PFSK-1 (cell line): ENCODE measurements at regions not wholly inside any gene's neighbourhood (a gene's known extent, or its start where the extent isn't known, plus 50 kb on each side); places are given as distances from the start of the nearest gene placed in this dataset.

Source experiments
- FOXP2 ChIP-seq: optimal IDR thresholded peaks from 2 replicates; pipeline ENCODE3; 2011; ENCODE audit warnings: borderline replicate concordance, control low read depth, inconsistent platforms; ENCODE audit not compliant: insufficient read depth; ENCODE audit errors: extremely low read length, extremely low read depth
- POLR2AphosphoS5 ChIP-seq: IDR thresholded peaks from 2 replicates; pipeline ENCODE4 v1.6.1; 2012; ENCODE audit warnings: low read depth, mild to moderate bottlenecking, control low read depth, low read length, moderate library complexity
- REST ChIP-seq, 2 experiments: IDR thresholded peaks; 2 replicates each; pipeline versions ENCODE4 v1.6.1 to v1.8.0; 2011 to 2012; ENCODE audit warnings: low read depth in 2 of 2, low read length in 2 of 2, control low read depth in 1 of 2, inconsistent platforms in 1 of 2, mild to moderate bottlenecking in 1 of 2, moderate library complexity in 1 of 2; ENCODE audit not compliant: insufficient read depth in 1 of 2
- SIN3A ChIP-seq: IDR thresholded peaks from 2 replicates; pipeline ENCODE4 v1.6.1; 2012; ENCODE audit warnings: mild to moderate bottlenecking, low read length, moderate library complexity, borderline replicate concordance; ENCODE audit not compliant: insufficient read depth
- TAF1 ChIP-seq: IDR thresholded peaks from 2 replicates; pipeline ENCODE4 v1.6.1; 2012; ENCODE audit warnings: low read length, control low read depth, borderline replicate concordance; ENCODE audit not compliant: insufficient read depth

DNA sequence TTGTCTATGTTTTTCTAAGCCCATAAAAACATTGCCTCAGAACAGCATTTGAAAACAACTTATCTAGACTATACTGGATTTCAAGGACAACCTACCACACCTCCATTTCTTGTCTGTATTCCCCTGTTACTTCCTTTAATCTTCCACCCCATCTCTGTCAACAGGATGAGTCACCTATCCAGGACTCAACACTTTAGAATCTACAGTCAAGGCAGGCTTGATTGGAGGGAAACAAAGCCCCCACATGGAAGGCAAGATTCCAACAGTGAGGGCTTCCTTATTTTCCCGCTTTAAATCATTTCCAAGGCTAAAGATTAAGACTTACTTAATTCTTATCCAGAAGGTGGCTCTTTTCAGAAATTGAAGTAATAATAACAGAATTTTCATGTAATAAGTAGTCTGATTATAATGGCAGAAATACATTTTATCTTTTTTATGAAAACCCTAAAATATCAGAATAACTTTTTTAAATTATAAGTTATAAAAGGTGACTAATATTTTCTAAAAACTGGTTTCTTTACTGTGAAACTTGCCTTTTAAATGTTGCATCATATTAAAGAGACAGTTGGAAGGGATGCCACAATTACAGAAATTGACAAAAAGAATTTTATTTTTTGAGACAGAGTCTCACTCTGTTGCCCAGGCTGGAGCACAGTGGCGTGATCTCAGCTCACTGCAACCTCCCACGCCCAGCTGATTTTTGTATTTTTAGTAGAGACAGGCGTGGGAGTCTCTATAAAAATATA lies 138.7 kb upstream of the CCDC150 start:
- TF ChIP-seq TAF1 = no peak
- TF ChIP-seq POLR2AphosphoS5 = no peak
- no peak for TF ChIP-seq FOXP2
- TF ChIP-seq REST (IDR thresholded peaks at IDR 0.05; ENCODE audit: insufficient read depth in 1 of 2, low read depth in 2 of 2, low read length in 2 of 2) = no peak
- TF ChIP-seq SIN3A = no peak

DNA sequence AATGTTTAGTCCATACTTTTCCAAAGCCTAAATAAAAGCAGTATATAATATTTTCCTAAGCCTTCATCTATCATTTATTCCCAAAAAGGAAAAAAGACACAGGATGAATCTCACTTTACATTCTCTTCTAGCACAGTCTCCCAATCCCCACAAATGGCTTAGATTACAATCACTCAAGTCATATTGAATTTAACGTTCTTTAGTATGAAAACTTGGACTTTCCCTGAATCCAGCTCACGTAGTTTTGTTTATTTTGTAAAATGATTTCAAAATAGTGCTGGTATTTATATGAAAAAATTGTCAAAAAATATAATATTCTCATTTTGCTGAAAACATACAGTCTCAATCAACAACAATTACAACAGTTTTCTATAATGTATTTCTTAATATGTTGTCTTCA lies 137.7 kb upstream of the CCDC150 start:
- TF ChIP-seq REST (IDR thresholded peaks at IDR 0.05; ENCODE audit: insufficient read depth in 1 of 2, low read depth in 2 of 2, low read length in 2 of 2) = no peak
- TF ChIP-seq SIN3A = no peak
- no peak for TF ChIP-seq TAF1
- TF ChIP-seq POLR2AphosphoS5 = no peak
- no peak for TF ChIP-seq FOXP2

DNA sequence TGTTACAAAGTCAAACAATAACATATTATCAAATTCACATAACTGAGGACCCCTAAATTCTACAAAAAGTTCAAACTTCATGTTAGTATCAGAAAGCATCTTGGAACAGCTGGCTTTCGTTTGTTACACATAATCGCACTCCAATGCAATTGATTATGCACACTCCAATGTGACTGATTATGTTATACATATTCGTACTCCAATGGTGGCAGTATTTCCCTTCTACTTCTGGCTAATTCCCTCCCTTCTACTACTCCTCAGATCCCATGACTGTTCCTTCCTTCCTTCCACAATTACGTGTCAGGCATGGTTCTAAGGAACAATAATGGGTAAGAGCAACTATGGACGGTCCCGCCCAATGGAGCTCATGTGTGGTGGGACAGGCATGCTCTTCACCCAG lies 137.1 kb upstream of the CCDC150 start:
- TF ChIP-seq REST (IDR thresholded peaks at IDR 0.05; ENCODE audit: insufficient read depth in 1 of 2, low read depth in 2 of 2, low read length in 2 of 2) (no peak), FOXP2 (no peak), TAF1 (no peak), POLR2AphosphoS5 (no peak)

DNA sequence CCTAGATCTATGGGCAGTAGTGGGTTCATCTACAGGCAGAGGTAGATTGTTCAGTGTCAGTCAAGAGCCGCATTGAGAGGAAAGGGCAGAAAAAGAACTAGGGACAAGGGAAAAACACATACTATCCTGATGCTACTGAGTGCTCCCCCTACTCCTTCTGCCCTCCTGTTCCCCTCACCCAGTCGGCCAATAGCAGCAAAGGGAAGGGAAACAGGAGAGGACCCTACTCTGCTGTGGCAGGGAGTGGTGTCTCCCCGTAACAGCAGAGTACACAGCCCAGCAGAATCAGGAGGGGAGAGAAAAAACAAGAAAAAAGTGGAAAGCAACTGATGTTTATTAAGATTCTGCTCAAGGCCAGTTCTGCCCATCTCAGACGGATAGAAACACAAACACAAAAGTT lies 136.1 kb upstream of the CCDC150 start:
- TF ChIP-seq FOXP2 (no peak), TAF1 (no peak), POLR2AphosphoS5 (no peak), REST (IDR thresholded peaks at IDR 0.05; ENCODE audit: insufficient read depth in 1 of 2, low read depth in 2 of 2, low read length in 2 of 2) (no peak), SIN3A (no peak)
